Uterus (tissue), 2 donors: ENCODE measurements at regions not wholly inside any gene's neighbourhood (a gene's known extent, or its start where the extent isn't known, plus 50 kb on each side); places are given as distances from the start of the nearest gene placed in this dataset.

Experiments used
- POLR2A ChIP-seq, 2 donors: fragments of 450-650 bp; IDR thresholded peaks; one replicate each; pipeline ENCODE4 v1.6.1; 2016; ENCODE audit warnings: antibody characterized with exemption in 2 of 2, mild to moderate bottlenecking in 1 of 2, moderate library complexity in 1 of 2
- TF ChIP-seq, protein P1 (sequence below), 4 experiments: fragments of 200-600 bp in 2 of 4; fragments of 450-650 bp in 2 of 4; sonication (generic) in 2 of 4; IDR thresholded peaks; one replicate each; pipeline ENCODE4 v1.5.1; 2016 to 2019; ENCODE audit warnings: antibody characterized with exemption in 4 of 4, mild to moderate bottlenecking in 2 of 4, moderate library complexity in 1 of 4

DNA sequence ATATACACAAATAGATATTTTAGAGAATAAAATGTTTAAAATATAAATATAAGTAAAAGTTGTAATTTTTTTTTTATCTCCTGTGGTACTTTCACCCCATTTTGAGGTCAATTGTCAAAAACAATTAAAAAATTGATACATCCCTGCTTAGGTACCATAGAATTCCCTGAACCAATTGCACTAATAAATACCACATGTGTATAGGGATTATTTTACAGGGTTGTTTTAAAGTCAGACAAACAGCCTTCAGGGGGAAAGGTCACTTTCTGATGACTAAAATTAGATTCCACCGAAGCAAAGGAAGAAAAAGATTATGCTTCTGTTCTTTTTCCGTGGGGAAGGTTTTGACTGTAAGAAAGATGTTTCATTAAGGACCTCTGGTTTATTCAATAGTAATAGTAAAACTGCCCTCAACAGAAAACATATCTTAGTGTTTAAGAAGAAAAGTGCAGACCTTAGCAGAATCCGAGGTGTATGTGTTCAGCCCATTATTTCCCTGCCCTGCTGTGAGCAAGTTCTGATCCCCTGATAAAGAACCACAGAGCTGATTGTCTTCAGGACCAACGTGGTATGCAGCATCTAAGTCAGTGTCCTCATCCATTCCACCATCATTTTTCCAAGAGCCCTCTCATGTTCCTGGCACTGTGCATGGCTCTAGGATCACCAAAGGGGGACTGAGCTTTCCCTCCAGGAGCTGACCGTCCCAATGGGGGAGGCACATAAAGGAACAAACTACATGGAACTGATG, 132.9 kb upstream of the IL12A start:
- TF ChIP-seq, protein P1, sequence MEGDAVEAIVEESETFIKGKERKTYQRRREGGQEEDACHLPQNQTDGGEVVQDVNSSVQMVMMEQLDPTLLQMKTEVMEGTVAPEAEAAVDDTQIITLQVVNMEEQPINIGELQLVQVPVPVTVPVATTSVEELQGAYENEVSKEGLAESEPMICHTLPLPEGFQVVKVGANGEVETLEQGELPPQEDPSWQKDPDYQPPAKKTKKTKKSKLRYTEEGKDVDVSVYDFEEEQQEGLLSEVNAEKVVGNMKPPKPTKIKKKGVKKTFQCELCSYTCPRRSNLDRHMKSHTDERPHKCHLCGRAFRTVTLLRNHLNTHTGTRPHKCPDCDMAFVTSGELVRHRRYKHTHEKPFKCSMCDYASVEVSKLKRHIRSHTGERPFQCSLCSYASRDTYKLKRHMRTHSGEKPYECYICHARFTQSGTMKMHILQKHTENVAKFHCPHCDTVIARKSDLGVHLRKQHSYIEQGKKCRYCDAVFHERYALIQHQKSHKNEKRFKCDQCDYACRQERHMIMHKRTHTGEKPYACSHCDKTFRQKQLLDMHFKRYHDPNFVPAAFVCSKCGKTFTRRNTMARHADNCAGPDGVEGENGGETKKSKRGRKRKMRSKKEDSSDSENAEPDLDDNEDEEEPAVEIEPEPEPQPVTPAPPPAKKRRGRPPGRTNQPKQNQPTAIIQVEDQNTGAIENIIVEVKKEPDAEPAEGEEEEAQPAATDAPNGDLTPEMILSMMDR (IDR thresholded peaks at IDR 0.05), result no peak
- TF ChIP-seq POLR2A (IDR thresholded peaks at IDR 0.05), result no peak
